ENCODE measurements at regions not wholly inside any gene's neighbourhood (a gene's known extent, or its start where the extent isn't known, plus 50 kb on each side); places are given as distances from the start of the nearest gene placed in this dataset.
A peak's percentile ranks its signal among the peaks of the same experiment; 100 is the strongest.

DNA sequence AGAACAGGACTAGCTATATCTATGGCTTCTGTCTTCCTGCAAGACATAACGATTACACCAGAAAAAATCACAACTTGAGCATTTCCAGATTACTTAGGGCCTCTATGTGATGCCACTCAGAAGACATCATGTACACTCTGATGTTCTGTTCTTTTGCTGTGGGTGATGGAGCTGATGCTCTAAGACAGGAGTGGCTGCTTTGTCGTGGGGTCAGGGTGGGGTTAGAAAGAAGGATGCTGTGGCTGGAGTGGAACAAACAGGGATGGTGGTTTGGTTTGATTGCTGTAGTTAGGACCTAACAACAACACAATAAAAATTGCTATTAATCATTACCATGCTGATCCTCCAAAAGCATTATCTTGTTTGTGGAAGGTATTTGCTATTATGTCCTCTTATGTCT is 120.3 kb upstream of the ARHGAP20 start:
- DNase-seq (ENCODE audit: low spot score): no peak

DNA sequence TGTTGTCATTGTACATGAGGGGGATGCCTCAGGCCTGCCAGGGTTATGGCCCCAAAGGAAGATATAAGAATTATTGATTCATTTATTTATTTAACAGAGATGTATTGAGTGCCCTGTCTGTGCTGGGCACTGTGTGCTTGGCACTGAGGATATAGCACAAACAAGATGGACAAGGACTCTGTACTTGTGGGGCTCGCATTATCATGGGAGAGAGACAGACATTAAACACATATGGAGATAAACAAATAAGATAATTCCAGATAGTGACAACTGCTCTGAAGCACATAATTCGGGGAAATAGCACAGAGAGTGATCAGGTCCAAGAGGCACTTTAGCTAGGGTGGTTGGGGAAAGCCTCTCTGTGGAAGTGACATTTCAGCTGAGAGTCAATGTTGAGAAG is 119.8 kb upstream of the ARHGAP20 start:
- DNase-seq (ENCODE audit: low spot score): no peak

DNA sequence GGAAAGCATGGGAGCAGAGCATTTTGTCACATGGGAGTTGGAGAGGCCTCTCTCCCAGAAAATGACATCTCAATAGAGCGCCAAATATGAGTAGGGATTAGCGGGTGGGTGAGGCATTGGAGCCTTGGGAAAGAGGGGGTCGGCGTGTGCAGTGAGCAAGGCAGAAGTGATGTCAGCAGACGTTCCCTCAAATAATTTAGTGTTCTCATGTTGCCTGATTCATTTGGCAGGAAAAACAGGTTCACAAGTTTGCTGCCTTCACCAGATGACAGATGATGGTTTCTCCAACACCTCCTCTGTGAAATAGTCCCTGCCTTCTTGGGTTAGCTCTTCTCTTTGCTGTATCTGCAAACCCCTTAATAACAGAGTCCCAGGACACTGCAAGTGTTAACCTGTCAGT is 118.5 kb upstream of the ARHGAP20 start:
- no peak for DNase-seq (ENCODE audit: low spot score)

DNA sequence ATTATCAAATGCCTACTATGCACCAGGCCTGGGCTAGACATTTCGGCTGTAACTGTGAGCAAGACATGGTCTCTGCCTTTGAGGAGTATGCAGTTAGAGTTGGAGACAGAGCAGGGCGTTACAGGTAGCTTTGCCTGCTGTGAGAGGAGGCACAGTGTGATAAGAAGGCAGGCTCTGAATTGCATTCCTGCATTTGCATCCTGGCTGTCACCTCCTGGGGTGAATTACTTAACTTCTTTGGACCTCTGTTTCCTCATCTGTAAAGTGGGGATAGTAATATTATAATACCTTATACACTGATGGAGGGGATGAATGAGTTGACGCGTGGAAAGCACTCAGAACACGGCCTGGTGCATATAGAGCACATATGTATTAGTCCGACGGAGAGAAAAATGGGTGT is 118.1 kb upstream of the ARHGAP20 start:
- no peak for DNase-seq (ENCODE audit: low spot score)

DNA sequence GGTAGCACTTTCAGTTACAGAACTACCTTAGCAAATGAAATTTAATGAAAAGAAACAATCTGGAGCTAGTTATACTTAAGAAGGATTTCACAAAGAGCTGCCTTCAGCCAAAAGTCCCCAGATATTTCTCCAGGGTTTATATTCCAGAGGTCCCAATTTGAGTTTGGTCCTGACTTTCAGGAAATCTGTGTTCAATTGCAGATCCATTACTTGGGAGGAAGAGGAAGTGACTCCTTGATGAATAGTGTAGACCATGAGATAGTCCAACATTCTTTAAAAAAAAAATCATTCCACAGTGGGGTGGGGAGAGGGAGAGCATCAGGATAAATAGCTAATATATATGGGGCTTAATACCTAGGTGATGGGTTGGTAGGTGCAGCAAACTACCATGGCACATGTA is 117.6 kb upstream of the ARHGAP20 start:
- DNase-seq (ENCODE audit: low spot score): no peak

DNA sequence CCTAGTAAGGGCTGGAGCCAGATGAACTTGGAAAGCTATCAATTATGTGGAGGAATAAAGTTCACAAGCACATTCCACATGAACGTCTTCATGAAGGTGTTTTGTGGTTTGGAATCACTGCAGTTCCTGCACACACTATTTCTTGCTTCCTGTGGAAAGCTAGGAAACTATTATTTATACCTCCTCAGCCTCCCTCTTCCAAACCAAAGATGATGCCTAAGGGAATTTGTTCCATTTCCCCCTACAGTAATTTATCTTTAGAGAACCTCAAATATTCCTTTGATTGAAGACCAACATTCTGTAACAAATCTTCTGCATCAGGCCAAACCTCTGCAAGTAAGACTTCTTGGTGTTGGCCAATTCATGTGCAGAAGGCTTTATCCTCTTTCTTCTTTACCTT is 115.8 kb upstream of the ARHGAP20 start:
- DNase-seq (ENCODE audit: low spot score): no peak

DNA sequence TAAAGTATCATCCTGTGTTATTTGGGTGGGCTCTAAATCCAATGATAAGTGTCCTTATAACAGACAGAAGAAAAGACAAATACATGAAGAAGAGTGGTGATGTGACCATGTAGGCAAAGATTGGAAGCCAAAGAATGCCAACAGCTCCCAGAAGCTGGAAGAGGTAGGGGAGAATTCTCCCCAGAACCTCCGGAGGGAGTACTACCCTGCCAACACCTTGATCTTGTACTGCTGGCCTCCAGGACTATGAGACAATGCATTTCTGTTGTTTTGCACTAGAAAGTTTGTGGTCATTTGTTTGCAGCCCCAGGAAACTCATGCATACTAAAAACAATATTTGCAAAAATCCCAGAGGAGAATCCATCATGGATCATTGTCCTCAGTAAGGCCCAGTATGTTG is 115.0 kb upstream of the ARHGAP20 start:
- no peak for DNase-seq (ENCODE audit: low spot score)

DNA sequence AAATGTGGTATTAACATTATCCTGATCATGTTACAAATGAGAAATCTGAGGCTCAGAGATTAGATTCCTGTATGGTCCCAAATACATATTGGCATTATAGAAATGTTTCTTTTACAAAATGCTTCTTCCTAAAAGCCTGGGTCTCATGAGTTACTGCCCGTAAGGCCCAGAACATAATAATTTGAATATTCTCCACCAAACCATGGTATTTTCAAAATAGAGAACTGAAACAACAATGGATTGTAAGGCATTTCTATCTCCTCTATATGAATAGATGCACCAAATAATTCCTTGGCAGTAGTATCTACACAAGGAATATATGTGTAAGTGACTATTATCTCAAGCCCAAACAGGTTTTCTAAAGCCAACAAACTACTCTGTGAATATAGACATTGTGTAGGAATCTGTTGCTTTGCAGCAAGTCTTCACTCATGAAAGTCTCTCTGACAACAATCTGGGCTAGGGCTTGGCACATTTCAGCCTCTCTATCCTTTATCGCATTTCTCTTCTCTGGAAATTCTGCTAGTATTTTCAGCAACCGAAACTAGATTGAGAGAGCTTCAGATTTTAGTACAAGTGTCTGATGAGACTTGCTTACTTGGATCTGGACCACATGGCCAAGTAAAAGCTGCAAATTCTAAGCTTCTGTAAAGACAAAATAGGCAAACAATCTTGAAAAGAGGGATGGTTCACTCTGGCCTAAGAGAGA is 112.8 kb upstream of the ARHGAP20 start:
- no peak for DNase-seq (ENCODE audit: low spot score)

DNA sequence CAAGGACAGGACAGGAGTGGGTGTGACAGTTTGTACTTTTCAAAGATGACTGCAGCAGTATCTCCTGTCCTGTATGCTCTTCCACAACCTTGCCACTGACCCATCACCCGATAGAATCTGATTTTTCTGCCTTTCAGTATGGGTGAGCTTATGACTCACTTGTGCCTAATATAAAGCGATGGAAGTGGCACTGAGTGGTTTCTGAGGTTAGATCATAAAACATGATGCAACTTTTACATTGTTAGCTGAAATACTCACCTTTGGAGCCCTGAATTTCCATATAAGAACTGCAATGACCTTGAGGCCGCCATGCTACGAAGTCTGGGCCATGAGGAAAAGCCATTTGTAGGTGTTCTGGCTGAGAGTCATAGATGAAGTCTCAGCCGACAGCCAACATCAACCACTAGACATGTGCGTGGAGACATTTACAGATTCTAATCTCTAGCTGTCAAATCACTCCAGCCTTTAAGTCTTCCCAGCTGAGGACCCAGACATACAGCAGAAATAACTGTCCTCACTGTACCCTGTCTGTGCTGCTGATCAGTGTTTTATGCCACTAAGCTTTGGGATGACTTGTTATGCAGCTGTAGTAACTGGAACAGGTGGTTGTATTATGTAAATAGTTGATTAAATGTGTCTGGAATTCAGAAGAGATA is 105.9 kb upstream of the ARHGAP20 start:
- DNase-seq (ENCODE audit: low spot score): peak; percentile 33

DNA sequence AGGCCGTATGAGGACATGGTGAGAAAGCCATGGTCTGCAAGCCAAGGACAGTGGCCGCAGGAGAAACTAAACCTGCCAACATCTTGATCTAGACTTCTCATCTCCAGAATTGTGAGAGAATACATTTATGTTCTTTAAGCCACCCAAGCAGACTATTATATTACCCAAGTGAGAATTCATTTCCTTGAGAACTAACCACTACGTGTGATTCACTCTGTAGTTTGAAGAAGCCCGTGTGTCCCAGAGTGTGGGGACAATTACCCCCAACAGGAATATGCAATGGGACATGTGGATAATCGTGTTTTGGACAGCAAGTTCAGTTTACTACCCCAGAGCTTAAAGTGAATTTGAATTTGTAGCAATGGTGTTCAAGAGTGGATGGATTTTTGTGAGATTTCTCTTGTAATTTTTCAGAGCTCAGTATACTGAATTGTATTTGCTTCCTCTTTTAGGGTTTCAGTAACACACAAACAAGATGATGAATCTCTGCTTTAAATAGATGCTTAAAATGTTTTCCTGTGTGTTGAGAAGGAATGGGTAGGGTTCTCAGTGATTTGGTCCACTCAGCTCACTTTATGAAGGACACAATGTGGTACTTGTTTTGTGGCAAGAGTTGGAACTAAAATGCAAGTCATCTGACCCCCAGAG is 100.0 kb upstream of the ARHGAP20 start:
- no peak for DNase-seq (ENCODE audit: low spot score)

DNA sequence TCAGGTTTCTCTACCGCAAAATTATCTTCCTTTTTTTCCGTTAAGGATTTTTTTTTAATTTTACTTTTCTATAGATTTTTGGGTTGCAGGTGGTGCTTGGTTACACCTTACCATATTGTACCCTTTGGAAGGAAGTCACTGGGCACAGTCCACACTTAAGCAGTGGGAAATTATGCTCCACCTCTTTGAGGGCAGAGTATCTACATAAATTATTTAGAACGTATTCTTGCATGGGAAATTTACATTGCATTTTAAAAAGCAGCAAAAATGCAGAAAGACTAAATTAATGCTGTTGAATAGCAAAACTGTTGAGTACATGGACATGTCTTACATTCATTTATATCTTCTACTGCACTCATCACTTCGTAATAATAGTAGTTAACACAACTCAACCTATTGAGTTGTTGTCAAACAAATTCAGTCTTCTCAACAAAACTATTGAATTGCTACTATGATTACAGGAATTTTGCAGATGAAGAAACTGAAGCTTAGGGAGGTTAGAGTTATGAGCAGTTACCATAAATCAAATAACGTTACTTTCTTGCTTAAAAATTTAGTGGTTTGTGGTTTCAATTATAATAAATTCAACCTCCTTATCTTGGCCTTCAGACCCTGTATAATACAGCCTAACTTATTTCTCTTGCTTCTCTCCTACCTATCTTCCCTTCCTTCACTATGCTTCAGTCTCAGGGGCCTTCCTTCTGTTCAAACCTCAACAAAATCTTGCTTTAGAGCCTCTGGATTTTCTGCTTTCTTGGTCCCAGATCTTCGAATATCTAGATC is 97.4 kb upstream of the ARHGAP20 start:
- no peak for DNase-seq (ENCODE audit: low spot score)

DNA sequence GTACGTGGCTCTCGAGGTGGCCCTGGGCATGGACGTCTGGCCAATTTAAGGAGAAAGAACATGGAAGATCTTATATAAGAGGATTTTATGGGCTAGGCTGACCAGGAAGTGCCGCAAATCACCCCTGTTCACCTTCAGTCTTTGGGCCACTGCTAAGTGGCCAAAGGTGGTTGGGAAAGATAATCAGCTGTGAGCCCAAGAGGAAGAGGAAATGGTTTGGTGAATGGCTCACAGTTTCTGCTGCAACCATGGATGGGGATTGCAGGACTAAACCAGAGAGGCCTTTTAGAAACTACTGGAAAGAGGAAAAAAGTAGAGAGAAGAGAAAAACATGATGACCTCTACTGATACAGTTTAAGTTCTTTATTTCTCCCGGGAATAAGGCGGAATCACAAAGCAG is 96.0 kb upstream of the ARHGAP20 start:
- no peak for DNase-seq (ENCODE audit: low spot score)

DNA sequence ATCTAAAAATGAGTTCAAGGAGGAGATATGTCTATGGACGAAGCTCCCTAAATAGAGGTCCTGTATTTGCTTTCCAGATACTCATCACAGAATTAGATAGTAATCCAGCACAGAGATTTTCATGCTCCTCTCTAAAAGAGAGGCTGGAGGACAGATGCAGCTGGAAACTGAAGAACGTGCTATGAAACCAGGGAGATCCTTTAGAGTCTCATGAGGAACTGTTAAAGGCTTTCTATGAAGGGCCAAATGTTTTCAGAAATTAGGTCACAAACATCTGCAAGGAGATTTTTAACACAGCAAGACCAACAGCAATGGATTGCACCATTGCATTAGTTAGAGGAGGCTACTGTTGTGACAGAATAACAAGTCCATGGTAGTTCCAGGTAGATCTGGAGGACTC is 95.6 kb upstream of the ARHGAP20 start:
- DNase-seq (ENCODE audit: low spot score): no peak

DNA sequence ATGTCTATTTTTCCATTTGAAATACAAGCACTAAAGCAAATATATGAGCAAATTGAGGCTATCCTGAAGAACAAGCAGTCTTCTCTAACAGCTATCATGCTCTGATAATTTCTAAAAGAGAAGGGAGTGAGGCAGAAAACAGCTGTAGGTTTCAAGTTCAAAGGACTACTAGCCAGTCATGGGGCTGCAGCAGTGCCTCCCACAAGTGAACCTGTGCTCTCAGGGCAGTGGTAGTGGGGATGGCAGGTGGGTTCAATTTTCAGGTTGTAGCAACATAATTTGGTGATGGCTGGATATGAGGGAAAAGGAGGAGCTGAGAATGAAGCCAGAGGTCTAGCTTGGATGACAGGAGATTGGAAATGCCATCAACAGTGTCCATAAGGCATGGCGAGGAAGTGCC is 93.5 kb upstream of the ARHGAP20 start:
- DNase-seq (ENCODE audit: low spot score): no peak

DNA sequence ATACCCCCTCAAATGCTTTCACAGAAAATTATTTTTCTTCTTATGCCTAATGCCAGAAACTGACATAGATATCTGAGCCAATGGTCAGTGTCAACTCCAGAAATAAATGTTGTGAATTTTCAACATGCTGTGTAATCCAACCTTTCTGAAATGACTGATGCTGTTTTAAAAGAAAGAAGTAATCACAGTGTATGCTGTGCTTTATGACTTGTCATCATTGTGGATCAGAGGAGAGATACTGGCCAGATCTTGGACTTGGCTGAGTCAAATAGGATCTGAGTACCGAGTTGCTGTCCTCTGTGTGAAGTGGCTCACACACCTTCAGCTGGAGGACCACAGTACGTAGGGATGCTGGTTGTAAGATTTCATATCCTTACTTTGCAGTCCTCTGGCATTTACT is 89.9 kb upstream of the ARHGAP20 start:
- no peak for DNase-seq (ENCODE audit: low spot score)

DNA sequence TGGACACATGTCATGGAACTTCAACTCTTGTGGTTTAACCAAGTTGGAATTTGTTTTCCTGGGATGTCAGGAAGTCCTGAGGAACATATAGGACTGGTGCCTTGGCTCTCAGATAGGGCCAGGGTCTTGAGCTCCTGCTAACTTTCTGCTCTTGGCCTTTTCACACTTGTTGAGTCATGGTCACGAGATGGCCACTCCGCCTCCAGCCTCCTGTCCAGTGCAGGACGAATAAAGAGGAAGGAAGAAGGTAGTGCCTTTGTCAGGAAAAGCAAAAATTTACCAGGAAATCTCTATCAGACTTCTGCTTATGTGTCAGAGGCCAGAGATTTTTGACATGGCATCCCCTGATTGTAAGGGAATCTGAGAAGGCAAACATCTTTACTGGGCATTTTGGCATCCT is 89.1 kb upstream of the ARHGAP20 start:
- DNase-seq (ENCODE audit: low spot score): no peak

DNA sequence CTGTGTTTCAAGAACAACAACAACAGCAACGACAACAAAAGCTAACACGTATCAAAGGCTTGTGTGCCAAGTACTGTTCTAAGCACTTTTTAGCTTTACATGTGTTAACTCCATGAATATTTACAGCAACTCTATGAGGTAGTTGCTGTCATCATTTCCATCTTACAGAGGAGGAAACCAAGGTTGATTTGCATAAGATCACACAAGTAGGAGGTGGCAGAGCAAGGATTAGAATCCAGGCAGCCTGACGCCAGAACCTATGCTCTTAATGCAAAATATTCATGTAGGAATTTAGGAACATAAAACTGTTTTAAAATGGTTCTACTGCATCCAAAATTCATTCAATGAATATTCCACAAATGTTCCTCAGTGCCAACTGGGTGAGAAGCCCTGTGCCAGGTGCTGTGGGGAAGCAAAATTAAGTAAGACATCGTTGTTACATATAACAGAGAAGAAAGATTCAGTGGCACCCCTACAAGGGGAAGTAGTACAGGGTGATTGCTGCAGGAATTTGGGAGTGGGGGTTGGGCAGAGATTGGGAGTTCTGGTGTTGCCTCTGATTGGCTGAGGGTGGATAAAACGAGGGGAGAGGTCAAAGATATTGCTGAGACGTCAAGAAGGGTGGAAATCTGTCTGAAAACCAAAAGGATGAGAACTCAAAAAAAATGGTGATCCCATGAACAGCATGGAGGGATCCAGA is 86.1 kb upstream of the ARHGAP20 start:
- DNase-seq (ENCODE audit: low spot score): no peak

DNA sequence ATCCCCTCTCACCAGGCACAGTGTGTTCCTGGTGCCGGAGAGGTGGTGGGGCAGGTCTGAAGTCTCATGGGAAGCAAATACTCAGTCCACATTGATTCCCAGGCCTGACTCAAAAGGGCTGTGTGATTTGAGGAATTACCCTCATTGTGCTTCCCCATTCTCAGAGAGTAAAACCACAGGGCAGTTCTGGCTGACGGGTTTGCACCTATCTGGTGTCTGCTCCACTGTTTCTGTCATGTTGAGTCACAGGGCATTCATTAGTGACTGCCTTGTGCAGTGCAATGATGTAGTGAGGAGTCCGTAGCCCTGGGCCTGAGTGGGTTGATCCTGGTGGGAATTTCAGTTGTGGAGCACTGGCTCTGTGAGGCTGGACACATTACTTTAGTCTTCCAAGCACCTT is 85.2 kb upstream of the ARHGAP20 start:
- peak; percentile 1 for DNase-seq (ENCODE audit: low spot score)

DNA sequence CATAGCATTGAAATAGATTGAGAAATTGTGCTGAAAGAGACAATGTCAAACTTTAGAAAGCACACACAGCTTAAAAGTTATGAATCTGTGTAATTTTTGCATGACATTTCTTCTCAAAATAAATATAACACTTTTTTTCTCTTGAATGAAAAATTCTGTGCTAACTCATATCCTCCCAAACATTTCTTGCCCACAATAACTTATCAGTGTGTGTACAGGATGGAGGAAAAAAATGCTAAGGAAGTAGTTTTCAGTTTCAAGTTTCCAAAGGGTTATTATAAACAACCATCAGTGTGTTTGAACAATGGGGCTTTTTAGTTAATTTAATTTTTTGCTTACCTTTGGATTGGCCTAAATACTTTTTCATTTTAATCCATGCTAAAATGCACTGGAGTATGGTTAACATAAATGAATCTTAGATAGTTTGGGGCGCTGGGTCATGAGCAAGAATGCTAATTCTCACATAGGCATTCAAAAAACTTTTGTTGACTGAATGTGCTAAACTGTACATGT is 82.9 kb upstream of the ARHGAP20 start:
- no peak for DNase-seq (ENCODE audit: low spot score)

DNA sequence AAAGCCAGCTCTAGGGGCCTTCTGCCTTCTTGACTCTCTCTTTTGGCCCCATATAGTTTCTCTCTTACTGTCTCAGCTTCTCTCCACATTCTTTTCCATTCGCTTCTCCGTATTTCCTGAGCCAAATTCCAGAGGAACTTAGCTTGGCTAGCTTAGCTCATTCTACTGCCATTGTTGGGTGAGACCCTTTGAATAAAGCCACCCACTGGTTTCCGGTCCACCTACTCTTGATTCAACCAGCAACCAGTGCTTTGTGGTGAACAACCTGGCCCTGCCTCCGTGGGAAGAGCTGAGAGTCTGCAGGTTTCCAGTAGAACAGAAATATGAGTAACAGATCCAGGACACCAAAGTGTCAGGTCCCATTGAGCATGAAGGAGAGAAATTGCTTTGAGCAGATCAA is 81.3 kb upstream of the ARHGAP20 start:
- DNase-seq (ENCODE audit: low spot score): no peak

DNA sequence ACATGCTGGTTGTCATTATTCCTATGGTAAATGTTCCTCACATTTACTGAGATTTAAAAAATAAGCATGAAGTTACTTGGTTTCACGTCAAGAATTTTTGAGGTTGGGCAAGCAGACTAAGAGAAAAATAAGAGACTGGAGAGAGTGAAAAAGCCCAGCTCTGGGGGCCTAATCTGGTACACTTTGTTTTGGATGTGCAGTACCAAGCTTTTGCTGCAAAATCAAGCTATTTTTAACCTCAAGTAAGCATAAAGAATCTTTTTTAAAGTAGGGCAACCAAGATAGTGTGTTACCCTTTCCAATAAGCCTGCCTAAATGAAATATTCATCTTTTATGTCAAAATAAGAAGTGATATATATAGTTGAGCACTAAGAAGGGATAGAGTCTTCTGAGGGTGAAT is 79.4 kb upstream of the ARHGAP20 start:
- no peak for DNase-seq (ENCODE audit: low spot score)

DNA sequence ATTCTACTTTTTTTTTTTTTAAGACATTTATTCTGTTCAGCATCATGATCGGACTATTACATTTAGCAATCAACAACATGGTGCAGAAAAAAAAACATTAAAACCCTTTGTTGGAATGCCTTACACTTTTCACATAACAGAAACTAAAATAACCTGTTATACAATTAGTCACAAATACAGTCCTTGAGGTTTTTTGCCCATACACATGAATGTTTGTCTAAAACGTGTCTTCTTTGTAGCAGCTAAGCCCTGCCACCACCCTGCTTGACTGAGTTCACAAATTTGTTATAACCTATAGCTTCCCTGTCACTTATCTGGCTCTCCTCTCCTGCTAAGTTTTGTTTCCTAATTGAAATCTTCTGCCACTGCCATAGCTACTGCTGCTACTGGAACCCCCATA is 75.4 kb upstream of the ARHGAP20 start:
- DNase-seq (ENCODE audit: low spot score): no peak

Data from A172 (cell line).